Endodermal cell (in vitro differentiated cells): ENCODE measurements at regions not wholly inside any gene's neighbourhood (a gene's known extent, or its start where the extent isn't known, plus 50 kb on each side); places are given as distances from the start of the nearest gene placed in this dataset.

Experiments
- DNase-seq: peaks from one replicate; pipeline ENCODE4 v3.0.0-alpha.2; 2017
- H3K27ac ChIP-seq: 2 replicates; pipeline ENCODE4 v1.5.1; 2013; ENCODE audit warnings: mild to moderate bottlenecking, low read depth, low read length, moderate library complexity
- H3K27me3 ChIP-seq: 2 replicates; pipeline ENCODE4 v1.6.1; 2013; ENCODE audit warnings: mild to moderate bottlenecking, low read length, moderate library complexity; ENCODE audit not compliant: insufficient read depth, control insufficient read depth, poor library complexity, severe bottlenecking
- H3K36me3 ChIP-seq: 2 replicates; pipeline ENCODE4 v1.7.0; 2013; ENCODE audit warnings: mild to moderate bottlenecking, low read length, moderate library complexity; ENCODE audit not compliant: control insufficient read depth, insufficient read depth
- H3K4me1 ChIP-seq: one replicate; pipeline ENCODE4 v1.7.0; 2013; ENCODE audit warnings: low read length; ENCODE audit not compliant: control insufficient read depth, insufficient read depth
- H3K4me3 ChIP-seq: 2 replicates; pipeline ENCODE4 v1.5.1; 2013; ENCODE audit warnings: mild to moderate bottlenecking, low read length, moderate library complexity
- H3K9ac ChIP-seq: 2 replicates; pipeline ENCODE4 v1.6.1; 2013; ENCODE audit warnings: mild to moderate bottlenecking, low read length, moderate library complexity; ENCODE audit not compliant: poor library complexity, severe bottlenecking; ENCODE audit errors: extremely low read depth
- H3K9me3 ChIP-seq: 2 replicates; pipeline ENCODE4 v1.6.1; 2013; ENCODE audit warnings: mild to moderate bottlenecking, low read length, moderate library complexity; ENCODE audit not compliant: control insufficient read depth
- H3K27ac Mint-ChIP-seq: 2 replicates; pipeline ENCODE4 v1.8.0; 2020; ENCODE audit warnings: mixed read lengths
- H3K27me3 Mint-ChIP-seq: 2 replicates; pipeline ENCODE4 v1.8.0; 2021; ENCODE audit warnings: mild to moderate bottlenecking, mixed read lengths; ENCODE audit not compliant: insufficient read depth
- H3K36me3 Mint-ChIP-seq: 2 replicates; pipeline ENCODE4 v1.8.0; 2020; ENCODE audit warnings: low read depth, mixed read lengths
- H3K4me1 Mint-ChIP-seq: 2 replicates; pipeline ENCODE4 v1.8.0; 2020; ENCODE audit warnings: mixed read lengths
- H3K4me3 Mint-ChIP-seq: 2 replicates; pipeline ENCODE4 v1.8.0; 2020; ENCODE audit warnings: mild to moderate bottlenecking, moderate library complexity, mixed read lengths
- H3K9me3 Mint-ChIP-seq: 2 replicates; pipeline ENCODE4 v1.8.0; 2020; ENCODE audit warnings: mild to moderate bottlenecking, mixed read lengths
- WGBS, 2 experiments: methylation state at CpG; one replicate each; pipeline versions ENCODE4 v1.1.5 to v1.1.7; 2013; ENCODE audit warnings: missing lambda C conversion rate in 2 of 2, mixed read lengths in 1 of 2; ENCODE audit not compliant: insufficient coverage in 1 of 2, insufficient read length in 1 of 2; 5-methylcytosine and 5-hydroxymethylcytosine counted together
- TF ChIP-seq, protein P1 (sequence below): fragments of 200-600 bp; sonication (generic); conservative IDR thresholded peaks from 2 replicates; pipeline ENCODE4 v1.5.0; 2021; ENCODE audit warnings: antibody characterized with exemption, mild to moderate bottlenecking

DNA sequence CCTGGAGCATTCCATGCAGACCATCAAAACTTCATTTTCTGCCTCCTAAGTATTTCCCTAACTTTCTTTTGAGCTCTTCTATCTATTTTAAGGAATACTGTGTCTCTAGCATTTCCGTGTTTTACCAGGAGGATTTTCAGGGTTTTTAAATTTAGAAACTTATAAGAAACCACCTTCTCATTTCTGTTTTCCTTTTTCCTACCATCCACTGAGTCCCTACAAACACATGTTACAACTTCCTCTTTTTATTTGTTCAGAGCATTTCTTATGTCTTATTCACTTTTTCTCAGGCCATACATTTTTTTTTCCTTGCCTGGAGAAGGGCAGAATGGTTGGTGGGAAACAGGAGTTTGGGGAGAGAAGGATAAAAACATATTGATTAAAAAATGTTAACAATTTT, 130.0 kb upstream of the BMP5 start:
- TF ChIP-seq, protein P1, sequence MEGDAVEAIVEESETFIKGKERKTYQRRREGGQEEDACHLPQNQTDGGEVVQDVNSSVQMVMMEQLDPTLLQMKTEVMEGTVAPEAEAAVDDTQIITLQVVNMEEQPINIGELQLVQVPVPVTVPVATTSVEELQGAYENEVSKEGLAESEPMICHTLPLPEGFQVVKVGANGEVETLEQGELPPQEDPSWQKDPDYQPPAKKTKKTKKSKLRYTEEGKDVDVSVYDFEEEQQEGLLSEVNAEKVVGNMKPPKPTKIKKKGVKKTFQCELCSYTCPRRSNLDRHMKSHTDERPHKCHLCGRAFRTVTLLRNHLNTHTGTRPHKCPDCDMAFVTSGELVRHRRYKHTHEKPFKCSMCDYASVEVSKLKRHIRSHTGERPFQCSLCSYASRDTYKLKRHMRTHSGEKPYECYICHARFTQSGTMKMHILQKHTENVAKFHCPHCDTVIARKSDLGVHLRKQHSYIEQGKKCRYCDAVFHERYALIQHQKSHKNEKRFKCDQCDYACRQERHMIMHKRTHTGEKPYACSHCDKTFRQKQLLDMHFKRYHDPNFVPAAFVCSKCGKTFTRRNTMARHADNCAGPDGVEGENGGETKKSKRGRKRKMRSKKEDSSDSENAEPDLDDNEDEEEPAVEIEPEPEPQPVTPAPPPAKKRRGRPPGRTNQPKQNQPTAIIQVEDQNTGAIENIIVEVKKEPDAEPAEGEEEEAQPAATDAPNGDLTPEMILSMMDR: no peak
- Mint-ChIP-seq H3K27me3 (no peaks in the 10 kb centered on the region), H3K4me1 (no peaks in the 10 kb centered on the region), H3K36me3 (no peaks in the 10 kb centered on the region), H3K27ac (no peak overlapping the region), H3K9me3 (no peaks in the 10 kb centered on the region), H3K4me3 (no peak overlapping the region)
- 89 to 100% methylated on average over 1 of the region's 1 CpG for WGBS, 2 experiments
- DNase-seq: no peak
- no peak overlapping the region for H3K27ac ChIP-seq
- H3K4me3 ChIP-seq: no peak overlapping the region
- H3K4me1 ChIP-seq: no peaks in the 10 kb centered on the region
- no peaks in the 10 kb centered on the region for H3K36me3 ChIP-seq
- H3K9ac ChIP-seq: no peak overlapping the region
- no peaks in the 10 kb centered on the region for H3K9me3 ChIP-seq
- peaks cover 4% of the 10 kb centered on the region for H3K27me3 ChIP-seq

DNA sequence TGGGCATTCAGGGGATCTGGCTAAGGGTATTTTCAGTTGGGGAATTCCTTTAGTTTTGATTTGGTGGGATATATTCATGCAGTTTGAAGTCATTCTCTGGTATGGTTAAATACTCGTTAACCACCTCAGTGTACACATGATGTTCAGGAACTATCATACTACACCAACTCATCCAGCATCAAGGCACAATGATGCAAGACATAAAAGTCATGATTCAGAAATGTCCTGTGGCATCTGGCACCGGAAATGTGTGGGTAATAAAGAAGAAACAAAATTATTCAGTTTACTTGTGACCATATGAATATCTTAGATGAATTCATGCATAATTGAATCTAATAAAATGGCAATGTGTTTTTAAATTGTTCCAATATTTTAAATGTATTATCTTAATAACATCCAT, 129.0 kb upstream of the BMP5 start:
- Histone ChIP-seq H3K4me1 (no peaks in the 10 kb centered on the region), H3K27ac (no peak overlapping the region), H3K36me3 (no peaks in the 10 kb centered on the region), H3K4me3 (no peak overlapping the region), H3K9ac (no peak overlapping the region), H3K27me3 (no peaks in the 10 kb centered on the region), H3K9me3 (no peaks in the 10 kb centered on the region)
- H3K27ac Mint-ChIP-seq: no peak overlapping the region
- no peaks in the 10 kb centered on the region for H3K9me3 Mint-ChIP-seq
- H3K4me1 Mint-ChIP-seq: no peaks in the 10 kb centered on the region
- no peaks in the 10 kb centered on the region for H3K36me3 Mint-ChIP-seq
- DNase-seq: no peak
- H3K27me3 Mint-ChIP-seq: no peaks in the 10 kb centered on the region
- WGBS, 2 experiments: 70% methylated on average over 1 of the region's 2 CpGs; no CpG with 5 or more reads in 1 of the 2 experiments
- no peak overlapping the region for H3K4me3 Mint-ChIP-seq
- TF ChIP-seq, protein P1: no peak

DNA sequence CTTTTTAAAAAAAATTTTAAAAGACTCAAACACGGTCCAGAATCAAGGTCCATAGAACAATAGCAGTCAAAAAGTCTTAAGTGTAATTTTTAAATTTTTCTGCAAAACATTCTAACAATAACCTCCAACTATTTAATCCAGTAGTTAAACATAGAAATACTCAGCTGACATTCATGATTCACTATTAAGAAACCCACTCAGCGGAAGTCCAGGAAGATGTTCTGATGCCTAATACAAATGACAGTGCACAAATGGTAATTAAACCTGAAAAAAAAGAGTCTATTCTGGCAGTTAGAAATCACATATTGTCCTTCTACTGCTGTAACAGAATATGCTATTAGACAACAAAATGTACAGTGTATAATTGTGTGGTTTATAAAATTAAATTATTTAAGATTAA, 128.2 kb upstream of the BMP5 start:
- Histone ChIP-seq H3K9ac (no peak overlapping the region), H3K27me3 (no peaks in the 10 kb centered on the region), H3K36me3 (no peaks in the 10 kb centered on the region), H3K4me1 (no peaks in the 10 kb centered on the region), H3K27ac (no peak overlapping the region), H3K4me3 (no peak overlapping the region), H3K9me3 (no peaks in the 10 kb centered on the region)
- TF ChIP-seq, protein P1: no peak
- no peak for DNase-seq
- Mint-ChIP-seq H3K4me3 (no peak overlapping the region), H3K9me3 (no peaks in the 10 kb centered on the region), H3K27me3 (no peaks in the 10 kb centered on the region), H3K36me3 (no peaks in the 10 kb centered on the region), H3K4me1 (no peaks in the 10 kb centered on the region), H3K27ac (no peak overlapping the region)
- 85 to 95% methylated on average over 2 of the region's 2 CpGs for WGBS, 2 experiments
